22Rv1 (cell line): ENCODE measurements at regions not wholly inside any gene's neighbourhood (a gene's known extent, or its start where the extent isn't known, plus 50 kb on each side); places are given as distances from the start of the nearest gene placed in this dataset.

ENCODE experiments used
- H3K27ac ChIP-seq: fragments of 450-650 bp; 2 replicates; pipeline ENCODE4 v1.5.1; 2017
- ZFX ChIP-seq: fragments of 450-650 bp; IDR thresholded peaks from 2 replicates; pipeline ENCODE4 v1.6.1; 2017; ENCODE audit warnings: antibody characterized with exemption, borderline replicate concordance
- TF ChIP-seq, protein P1 (sequence below): fragments of 450-650 bp; IDR thresholded peaks from 2 replicates; pipeline ENCODE4 v1.5.1; 2017; ENCODE audit warnings: mild to moderate bottlenecking

DNA sequence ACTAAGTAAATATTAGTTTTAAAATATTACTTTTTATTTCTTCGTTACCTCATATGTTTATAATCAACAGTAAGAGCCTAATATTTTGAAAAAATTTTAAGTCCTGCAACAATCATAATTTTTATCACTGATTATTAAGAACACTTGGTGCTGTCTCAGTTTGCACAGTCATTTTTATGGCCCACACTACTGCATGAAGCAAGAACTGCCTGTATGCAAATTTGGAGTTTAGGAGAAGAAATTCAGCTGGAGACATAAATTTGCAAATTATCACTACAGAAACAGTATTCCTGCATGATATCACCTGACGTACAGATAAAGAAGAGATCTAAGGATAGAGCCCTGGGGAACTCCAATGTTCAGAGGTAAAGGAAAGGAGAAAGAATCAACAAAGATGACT, 144.1 kb upstream of the RBBP8 start:
- no peak for TF ChIP-seq ZFX
- TF ChIP-seq, protein P1, sequence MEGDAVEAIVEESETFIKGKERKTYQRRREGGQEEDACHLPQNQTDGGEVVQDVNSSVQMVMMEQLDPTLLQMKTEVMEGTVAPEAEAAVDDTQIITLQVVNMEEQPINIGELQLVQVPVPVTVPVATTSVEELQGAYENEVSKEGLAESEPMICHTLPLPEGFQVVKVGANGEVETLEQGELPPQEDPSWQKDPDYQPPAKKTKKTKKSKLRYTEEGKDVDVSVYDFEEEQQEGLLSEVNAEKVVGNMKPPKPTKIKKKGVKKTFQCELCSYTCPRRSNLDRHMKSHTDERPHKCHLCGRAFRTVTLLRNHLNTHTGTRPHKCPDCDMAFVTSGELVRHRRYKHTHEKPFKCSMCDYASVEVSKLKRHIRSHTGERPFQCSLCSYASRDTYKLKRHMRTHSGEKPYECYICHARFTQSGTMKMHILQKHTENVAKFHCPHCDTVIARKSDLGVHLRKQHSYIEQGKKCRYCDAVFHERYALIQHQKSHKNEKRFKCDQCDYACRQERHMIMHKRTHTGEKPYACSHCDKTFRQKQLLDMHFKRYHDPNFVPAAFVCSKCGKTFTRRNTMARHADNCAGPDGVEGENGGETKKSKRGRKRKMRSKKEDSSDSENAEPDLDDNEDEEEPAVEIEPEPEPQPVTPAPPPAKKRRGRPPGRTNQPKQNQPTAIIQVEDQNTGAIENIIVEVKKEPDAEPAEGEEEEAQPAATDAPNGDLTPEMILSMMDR = no peak
- no peak overlapping the region for H3K27ac ChIP-seq

DNA sequence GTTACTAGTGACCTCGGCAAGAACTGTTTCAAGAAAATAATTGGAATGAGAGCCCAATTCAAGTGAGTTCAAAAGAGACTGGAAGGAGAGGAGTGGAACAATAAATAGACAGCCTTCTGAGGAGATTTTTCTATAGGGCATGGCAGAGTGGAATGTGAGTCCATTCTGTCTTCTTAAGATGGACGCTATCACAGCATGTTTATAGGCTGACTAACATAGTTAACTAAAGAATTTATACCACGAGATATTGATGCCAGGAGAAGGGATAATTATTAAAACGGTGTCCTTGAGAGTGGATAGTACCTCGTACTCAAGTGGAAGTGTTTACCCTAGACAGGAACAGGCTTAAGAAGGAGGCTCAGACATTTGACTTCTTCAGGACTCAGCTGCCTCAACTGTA, 143.5 kb upstream of the RBBP8 start:
- TF ChIP-seq ZFX = no peak
- TF ChIP-seq, protein P1 = no peak
- no peak overlapping the region for H3K27ac ChIP-seq

DNA sequence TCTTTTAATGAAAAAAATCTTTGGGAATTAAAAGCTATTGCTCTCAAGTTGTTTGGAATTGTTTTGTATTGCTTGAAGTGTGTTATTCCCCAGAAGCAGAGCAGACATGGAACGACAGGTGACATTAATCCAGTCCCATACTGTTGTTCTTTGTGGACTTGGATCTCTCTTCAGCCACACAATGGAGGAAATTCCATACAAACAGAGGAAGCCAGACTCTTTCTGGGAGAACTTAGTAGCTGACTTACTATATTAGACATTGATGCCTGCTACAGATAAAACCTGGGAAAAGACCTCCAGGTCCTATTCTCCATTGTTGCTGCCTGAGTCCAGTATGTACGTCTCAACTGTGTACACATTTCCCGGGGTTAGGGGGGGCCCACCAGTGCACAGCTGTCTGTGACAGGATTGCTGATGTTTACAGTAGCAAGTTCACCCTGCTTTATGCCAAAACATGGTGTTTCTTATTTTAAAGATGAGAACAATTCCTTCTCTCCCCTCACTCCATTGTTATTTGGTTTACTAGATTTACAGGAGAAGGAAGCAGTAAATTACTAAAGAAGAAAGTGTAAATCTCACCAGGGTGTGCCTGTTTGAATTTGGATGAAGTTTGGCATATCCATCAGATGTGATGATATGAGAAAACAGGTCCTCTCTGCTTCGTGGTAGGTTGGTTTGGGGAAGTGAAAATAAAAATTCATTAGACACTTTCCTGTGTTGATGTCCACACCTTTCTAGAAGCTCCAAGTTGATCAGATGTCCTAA, 142.4 kb upstream of the RBBP8 start:
- TF ChIP-seq, protein P1 = no peak
- no peak for TF ChIP-seq ZFX
- no peak overlapping the region for H3K27ac ChIP-seq

DNA sequence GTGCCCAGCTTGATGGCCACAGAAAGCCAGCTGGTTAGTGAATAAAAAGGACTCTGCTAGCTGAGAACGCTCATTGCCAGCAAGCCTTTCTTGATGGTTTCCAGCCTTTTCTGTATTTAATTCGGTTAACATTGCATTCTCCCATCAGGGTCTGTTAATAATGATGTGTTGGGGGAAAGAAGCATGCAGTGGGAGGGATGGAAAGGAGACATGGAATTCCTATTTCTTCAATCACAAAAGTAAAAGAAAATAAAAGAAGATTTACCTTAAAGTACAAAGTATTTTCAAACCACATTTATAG, 141.9 kb upstream of the RBBP8 start:
- no peak overlapping the region for H3K27ac ChIP-seq
- TF ChIP-seq ZFX = no peak
- TF ChIP-seq, protein P1 = no peak

DNA sequence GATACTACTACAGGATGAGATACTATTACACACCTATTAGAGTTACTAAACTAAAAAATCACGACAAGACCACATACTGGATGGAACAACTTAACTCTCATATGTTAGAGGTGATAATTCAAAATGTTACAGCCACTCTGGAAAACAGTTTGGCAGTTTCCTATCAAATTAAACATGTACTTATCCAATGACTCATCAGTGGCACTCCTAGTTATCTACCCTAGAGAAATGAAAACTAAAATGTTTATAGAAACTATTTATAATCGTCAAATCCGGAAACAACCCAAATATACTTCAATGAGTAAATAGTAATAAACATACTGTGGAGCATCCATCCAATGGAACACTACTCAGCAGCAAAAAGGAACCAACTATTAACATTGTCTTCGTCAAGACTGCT, 137.0 kb upstream of the RBBP8 start:
- TF ChIP-seq, protein P1 = no peak
- TF ChIP-seq ZFX = no peak
- H3K27ac ChIP-seq = no peak overlapping the region

DNA sequence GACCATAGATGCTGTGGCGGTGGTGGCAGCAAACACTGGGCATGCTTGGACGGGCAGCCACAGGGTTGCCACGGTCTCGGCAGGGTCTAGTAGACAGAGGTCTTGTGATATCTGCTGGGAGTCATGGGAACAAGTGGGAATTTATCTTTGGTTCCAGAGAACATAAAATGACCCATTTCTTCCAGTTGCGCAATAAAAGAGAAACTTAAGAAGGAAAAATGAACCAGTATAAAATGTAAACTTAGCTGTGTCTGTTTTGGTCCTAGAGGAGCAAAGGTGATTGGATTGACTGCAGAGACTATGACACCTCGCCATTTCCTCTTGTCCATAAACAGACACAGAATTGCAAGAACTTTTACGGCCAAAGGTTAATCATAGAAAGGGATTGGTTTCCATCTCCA, 132.6 kb upstream of the RBBP8 start:
- H3K27ac ChIP-seq = no peak overlapping the region
- TF ChIP-seq, protein P1 = no peak
- TF ChIP-seq ZFX = no peak

DNA sequence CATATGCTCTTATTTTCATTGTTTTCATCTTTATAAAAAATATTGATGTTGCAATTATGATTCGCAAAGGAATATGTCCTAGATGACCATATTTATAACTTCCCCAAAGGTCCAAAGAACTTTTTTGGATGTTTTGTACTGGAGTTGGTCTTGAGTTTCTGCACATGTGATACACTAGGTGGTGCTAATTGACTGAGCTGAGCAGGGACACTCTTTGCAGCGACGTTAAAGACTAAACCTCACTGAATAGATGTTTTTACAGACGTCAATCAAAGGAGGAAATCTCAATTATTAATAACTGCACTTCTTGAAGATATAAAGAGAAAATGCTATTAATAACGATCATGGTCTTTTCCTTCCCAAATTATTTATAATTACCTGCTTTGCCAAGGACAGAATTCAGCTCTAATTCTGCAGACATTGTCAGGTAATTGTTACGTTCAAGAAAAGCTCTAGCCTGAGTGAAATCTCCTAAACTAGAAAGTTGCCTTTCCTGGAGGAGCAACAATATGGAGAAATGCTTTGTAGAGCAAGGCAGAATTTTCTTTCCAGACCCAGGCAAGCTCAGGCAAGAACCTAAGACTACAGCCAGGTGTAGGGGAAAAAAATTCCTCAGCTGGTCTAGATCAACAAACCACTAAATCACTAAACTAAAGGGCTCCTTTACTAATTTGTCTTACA, 119.3 kb upstream of the RBBP8 start:
- H3K27ac ChIP-seq = no peak overlapping the region
- TF ChIP-seq, protein P1 = peak; percentile 85
- TF ChIP-seq ZFX = no peak
